Heart left ventricle (tissue), 13 donors: ENCODE measurements at regions not wholly inside any gene's neighbourhood (a gene's known extent, or its start where the extent isn't known, plus 50 kb on each side); places are given as distances from the start of the nearest gene placed in this dataset.

Experiments used
- POLR2A ChIP-seq, 2 donors: fragments of 450-650 bp; IDR thresholded peaks; one replicate each; pipeline ENCODE4 v1.6.1; 2017; ENCODE audit warnings: antibody characterized with exemption in 2 of 2, mild to moderate bottlenecking in 2 of 2, moderate library complexity in 2 of 2
- TF ChIP-seq, protein P1 (sequence below), 12 donors: fragments of 200-600 bp; sonication (generic) in 4 of 12; IDR thresholded peaks; one replicate each; pipeline versions ENCODE4 v1.5.0 to v1.8.0; 2018 to 2022; ENCODE audit warnings: antibody characterized with exemption in 12 of 12, mild to moderate bottlenecking in 5 of 12
- donor health status: ischemic (EF 13 %, LVEDD 7.1; RV severe dilation, severe dysfunction).
- donor health status: DM: no; HTN: yes; CAD: no.
- donor health status: DM: no; HTN: no; CAD: no.
- donor health status: ischemic (EF 25% LVEDD 6.9; RV normal size, moderate dysfunction).
- donor health status: ischemic (EF 25% LVEDD 5.7; RV mildly dilated, moderate dysfunction).
- donor health status: ischemic (EF 35%, LVEDD 5.7; RV mildly dilated, moderate dysfunction).
- donor health status: nonischemic (EF 11% LVEDD 7.7; RV severe dilation, severe dysfunction).
- donor health status: DM: yes; HTN: yes; CAD: no.
- donor health status: PGD.
- donor health status: ischemic (EF 29% LVEDD 5.4; RV normal size, mild dysfunction).
- donor health status: nonischemic (EF 23%, LVEDD 6.1; RV moderate dilation, normal function).

DNA sequence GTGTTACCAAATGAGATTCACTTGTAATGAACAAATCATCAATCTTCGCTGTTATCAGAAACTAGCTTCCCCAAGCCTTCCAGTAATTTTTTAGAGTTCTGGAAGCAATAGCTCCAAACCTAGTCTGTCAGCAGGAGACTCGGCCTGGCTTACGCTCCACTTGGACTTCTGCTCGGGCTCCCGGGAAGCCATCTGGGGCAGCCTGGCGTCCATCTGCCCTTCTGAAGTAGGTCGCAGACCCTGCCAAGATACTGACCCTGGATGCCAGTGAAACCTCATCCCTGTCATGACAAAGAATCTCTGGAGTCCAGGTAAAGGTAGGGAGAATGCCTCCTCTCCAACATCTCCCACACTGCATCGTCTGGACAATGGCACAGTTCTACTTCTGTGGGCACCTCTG lies 493.8 kb upstream of the ZFP42 start:
- TF ChIP-seq, protein P1, sequence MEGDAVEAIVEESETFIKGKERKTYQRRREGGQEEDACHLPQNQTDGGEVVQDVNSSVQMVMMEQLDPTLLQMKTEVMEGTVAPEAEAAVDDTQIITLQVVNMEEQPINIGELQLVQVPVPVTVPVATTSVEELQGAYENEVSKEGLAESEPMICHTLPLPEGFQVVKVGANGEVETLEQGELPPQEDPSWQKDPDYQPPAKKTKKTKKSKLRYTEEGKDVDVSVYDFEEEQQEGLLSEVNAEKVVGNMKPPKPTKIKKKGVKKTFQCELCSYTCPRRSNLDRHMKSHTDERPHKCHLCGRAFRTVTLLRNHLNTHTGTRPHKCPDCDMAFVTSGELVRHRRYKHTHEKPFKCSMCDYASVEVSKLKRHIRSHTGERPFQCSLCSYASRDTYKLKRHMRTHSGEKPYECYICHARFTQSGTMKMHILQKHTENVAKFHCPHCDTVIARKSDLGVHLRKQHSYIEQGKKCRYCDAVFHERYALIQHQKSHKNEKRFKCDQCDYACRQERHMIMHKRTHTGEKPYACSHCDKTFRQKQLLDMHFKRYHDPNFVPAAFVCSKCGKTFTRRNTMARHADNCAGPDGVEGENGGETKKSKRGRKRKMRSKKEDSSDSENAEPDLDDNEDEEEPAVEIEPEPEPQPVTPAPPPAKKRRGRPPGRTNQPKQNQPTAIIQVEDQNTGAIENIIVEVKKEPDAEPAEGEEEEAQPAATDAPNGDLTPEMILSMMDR (IDR thresholded peaks at IDR 0.05) = no peak
- TF ChIP-seq POLR2A (IDR thresholded peaks at IDR 0.05) = no peak
